GM19043 (cell line): ENCODE measurements at regions not wholly inside any gene's neighbourhood (a gene's known extent, or its start where the extent isn't known, plus 50 kb on each side); places are given as distances from the start of the nearest gene placed in this dataset.
"Not testable (repeated sequence)": the region's sequence is repeated elsewhere in the genome, so short reads cannot be mapped to it uniquely, and the experiment has no call there.

ENCODE experiments used
- ATAC-seq: cut with Tn5 transposase; IDR thresholded peaks from one replicate; pipeline ENCODE4 v1.9.1; 2021; ENCODE audit warnings: low read depth; ENCODE audit not compliant: unreplicated experiment

- no peak for ATAC-seq
Measured at GRCh38 chr1:95850763-95851162, 616.8 kb downstream of the RWDD3 start.

GRCh38 chr1:95852483-95853070 lies 618.6 kb downstream of the RWDD3 start:
- no peak for ATAC-seq

DNA sequence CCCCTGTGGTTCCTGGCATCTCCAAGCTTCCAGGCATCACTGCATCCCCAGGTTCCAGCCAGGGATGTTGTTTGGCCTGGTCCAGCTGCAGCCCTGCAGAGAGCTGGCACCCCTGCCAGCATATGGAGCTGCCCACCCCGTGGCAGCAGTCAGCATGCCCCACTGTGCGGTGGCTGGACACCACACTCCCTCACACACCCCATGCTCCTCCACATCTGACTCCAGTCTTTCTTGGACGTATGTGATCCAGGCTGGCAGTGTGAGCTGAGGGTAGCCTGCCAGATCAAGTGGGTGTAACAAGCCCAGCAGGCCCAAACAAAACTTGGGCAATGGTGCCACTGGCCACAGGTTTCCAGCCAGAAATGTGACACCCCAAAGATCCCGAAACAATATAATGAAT lies 620.4 kb downstream of the RWDD3 start:
- ATAC-seq, result no peak

- ATAC-seq, result no peak
Measured at GRCh38 chr1:95863086-95863485, 629.1 kb downstream of the RWDD3 start.

DNA sequence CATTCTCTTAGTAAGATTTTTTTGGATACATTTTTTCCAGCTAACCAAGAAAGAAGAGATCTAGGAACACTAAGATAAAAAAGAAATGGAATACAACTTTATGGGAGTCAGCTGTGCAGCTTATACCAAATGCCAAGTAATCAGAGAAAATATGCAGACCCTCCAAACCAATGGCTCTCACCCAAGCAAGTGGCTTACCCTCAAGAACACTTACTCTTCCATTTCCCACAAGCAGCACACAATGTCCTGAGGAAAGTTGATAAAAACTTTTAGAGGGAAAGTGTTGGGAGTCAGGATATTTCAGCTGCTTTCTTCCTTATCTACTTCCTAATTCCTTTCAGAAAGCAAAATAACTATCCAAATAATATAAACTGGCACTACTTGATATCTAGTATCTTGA lies 631.8 kb downstream of the RWDD3 start:
- no peak for ATAC-seq

DNA sequence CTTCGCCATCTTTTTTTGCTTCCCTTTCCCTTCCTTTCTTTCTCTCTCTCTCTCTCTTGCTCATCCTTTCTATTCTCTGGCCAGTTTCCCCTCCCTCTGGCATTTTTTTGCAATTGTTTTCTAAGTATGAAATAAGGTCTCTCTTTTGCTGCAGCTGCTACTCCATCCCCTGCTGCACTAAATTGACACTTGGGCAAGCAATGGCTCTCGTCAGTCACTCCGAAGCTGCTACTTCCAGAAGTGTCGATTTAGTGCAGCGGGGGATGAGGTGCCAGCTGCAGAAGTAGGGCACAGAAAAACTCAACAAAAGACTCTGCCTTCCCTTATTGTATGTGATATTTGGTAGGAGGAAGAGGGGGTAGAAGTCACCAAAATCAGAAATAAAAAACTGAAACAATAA lies 642.3 kb downstream of the RWDD3 start:
- no peak for ATAC-seq

DNA sequence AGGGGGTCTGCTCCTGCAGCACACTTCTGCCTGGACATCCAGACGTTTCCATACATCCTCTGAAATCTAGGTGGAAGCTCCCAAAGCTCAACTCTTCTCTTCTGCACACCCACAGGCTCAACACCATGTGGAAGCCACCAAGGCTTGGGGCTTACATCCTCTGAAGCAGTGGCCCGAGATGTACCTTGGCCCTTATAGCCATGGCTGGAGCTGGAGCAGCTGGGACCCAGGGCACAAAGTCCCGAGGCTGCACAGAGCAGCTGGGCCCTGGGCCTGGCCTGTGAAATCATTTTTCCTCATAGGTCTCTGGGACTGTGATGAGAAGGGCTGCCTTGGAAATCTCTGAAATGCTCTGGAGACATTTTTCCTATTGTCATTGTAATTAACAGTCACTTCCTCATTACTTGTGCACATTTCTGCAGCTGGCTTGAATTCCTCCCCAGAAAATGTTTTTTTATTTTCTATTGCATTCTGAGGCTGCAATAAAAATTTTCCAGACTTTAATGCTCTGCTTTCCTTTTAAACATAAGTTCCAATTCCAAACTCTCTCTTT lies 645.6 kb downstream of the RWDD3 start:
- no peak for ATAC-seq

GRCh38 chr1:95888941-95889390 lies 655.0 kb downstream of the RWDD3 start:
- ATAC-seq, result no peak

DNA sequence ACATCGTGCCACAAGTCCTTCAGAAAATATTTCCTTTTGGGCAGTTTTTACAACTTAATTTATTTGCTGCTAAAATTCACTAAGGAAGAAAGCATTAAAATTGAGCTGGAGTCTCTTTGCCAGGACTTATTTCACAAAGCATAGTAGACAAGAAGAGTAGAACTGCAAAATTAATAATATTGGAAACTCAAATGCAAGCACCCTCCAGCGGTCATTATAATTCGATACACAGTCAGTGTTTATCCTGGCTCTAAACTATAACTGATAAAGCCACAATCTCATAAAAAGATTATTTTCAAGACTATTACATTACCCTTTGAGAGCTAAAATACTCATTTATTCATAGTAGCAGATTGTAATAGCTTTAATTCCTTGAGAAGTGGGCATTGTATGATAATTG lies 655.4 kb downstream of the RWDD3 start:
- no peak for ATAC-seq

DNA sequence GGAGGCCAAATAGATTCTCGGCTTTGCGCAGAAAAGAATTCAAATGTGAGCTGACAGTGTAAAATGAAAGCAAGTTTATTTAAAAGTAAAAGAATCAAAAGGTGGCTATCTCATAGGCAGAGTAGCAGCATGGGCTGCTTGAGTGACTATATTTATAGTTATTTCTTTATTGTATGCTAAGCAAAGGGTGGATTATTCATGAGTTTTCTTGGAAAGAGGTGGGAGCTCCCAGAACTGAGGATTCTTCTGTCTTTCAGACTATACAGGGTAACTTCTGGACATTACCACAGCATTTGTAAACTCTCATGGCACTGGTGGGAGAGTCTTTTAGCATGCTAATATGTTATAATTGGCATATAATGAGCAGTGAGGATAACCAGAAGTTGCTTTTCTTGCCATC lies 659.9 kb downstream of the RWDD3 start:
- no peak for ATAC-seq

DNA sequence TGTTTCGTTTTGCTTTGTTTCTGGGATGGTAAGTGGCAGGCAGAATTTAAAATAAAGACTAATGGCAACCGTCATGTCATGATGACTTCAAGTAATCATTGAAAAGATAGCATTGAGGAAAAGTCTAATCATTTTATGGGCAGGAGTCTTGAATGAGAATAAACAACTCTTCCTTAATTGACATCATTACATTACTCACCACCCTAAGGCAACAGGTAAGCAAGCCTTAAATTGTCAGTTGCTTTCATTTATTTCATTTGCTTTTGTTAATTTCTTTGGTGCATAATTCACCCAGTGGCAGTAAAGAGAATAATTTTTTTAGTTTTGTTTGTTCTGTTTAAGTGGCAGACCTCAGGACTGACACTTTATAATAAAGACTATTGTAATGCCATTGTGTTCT lies 669.0 kb downstream of the RWDD3 start:
- ATAC-seq, result no peak

DNA sequence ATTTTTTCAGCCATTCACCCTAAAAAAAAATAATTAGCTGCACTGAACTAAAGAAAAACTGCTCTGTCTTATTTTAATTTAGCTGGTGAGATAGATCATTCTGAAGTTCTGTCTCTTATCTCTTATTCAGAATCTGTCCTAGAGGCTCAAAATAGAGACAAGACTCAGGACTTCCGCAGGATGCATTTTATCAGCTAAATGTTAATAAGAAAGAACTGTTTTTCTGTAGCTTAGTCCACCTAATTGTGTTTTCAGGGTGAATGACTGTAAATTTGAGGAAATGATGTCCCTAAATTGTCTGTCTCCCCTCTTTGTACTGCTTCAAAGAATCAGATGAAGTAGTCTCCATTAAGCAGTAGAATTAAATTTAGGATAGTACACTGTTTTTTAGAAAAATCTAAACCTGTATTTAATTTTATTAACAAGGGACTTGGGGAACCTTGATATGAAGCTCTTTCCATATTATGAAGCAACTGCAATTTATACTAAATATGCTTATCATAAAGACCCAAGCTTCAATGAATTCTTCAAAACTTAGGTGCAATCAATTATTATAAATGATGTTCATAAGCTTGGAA lies 671.9 kb downstream of the RWDD3 start:
- ATAC-seq, result no peak

- not testable (repeated sequence) for ATAC-seq
Measured at GRCh38 chr1:95911739-95912138, 677.7 kb downstream of the RWDD3 start.

DNA sequence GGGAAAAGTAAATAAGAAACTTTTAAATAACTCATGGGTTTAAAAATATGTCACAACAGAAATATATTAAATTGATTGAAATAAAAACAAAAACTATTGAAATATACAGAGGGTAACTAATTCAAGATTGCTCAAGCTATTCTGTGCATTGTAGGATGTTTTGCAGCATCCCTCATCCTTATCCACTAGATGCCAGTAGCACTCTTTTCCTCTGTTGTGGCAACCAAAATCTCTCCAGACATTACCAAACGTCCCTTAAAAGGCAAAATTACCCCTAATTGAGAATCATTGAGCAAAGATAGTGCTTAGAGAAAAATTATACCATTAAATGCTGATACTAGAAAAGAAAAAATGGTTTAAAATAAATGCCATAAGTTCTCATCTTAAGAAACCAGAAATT lies 682.6 kb downstream of the RWDD3 start:
- ATAC-seq, result no peak

GRCh38 chr1:95924684-95925083 lies 690.7 kb downstream of the RWDD3 start:
- no peak for ATAC-seq

DNA sequence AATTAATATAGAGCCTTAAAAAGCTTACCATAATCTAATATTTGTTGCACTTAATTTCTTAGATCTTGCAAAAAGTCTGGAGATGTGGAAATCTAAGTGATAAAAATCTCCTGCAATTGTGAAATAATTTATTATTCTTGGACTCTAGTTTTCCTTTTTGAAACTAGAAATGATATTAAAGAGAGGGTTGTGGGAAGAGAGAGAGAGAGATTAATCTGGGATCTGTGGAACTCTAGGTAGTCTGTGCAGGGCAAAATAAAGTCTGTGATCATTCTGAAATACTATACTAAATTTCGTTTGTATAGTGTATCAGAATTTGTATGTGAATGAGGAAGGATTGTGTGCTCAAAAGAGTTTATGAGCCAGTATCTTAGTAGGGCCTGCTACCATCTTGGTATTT lies 692.3 kb downstream of the RWDD3 start:
- no peak for ATAC-seq

DNA sequence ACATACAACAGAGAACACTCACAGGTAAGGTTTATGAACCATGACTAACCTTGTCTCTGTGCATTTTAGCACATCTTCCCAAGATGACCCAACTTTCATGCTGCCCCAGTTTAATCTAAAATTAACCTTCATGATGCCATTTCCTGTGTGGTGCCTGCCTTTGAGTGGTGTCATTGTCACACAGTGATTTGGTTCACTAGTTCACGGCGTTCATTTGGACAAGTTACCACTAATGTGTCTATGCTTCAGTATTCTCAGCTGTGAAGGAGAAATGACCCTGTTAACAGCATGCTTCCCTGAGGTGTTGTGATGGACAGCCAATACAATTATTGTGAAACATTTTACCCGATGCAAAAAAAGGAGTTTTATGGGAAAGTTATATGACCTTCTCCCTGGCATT lies 693.1 kb downstream of the RWDD3 start:
- no peak for ATAC-seq

DNA sequence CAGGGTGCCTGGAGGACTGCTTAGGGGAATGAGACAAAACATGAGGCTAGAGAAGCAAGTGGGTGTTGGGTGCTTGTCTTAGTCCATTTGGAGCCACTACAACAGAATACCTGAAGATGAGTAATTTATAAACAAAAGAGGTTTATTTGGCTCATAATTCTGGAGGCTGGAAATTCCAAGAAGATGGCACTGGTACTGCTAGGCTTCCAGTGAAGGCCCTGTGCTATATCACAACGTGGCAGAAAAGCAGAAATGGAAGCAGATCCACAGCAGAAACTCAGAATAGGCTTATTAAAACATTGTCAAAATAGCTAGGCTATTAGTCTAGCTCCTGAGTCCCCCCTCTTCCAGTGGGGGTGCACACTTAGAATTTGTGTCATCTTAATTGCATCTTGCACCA lies 701.7 kb downstream of the RWDD3 start:
- ATAC-seq, result no peak

- ATAC-seq, result no peak
Measured at GRCh38 chr1:95941121-95941798, 707.2 kb downstream of the RWDD3 start.

GRCh38 chr1:95948023-95948422 lies 714.0 kb downstream of the RWDD3 start:
- ATAC-seq, result no peak

- no peak for ATAC-seq
Measured at GRCh38 chr1:95951371-95952102, 717.5 kb downstream of the RWDD3 start.
